Ovary (tissue), 7 donors: ENCODE measurements at regions not wholly inside any gene's neighbourhood (a gene's known extent, or its start where the extent isn't known, plus 50 kb on each side); places are given as distances from the start of the nearest gene placed in this dataset.

Experiments
- DNase-seq, 5 donors: peaks; one replicate each; pipeline ENCODE4 v3.0.0-alpha.2; 2019 to 2020
- H3K27ac ChIP-seq, 2 donors: fragments of 200-600 bp; one replicate each; pipeline versions ENCODE4 v1.5.1 to v1.8.0; 2019 to 2022
- H3K27me3 ChIP-seq: fragments of 200-600 bp; one replicate; pipeline ENCODE4 v1.8.0; 2022
- H3K36me3 ChIP-seq: fragments of 200-600 bp; sonication (generic); one replicate; pipeline ENCODE4 v1.5.1; 2019
- H3K4me1 ChIP-seq: one replicate; pipeline ENCODE4 v1.8.1; 2013; ENCODE audit warnings: mild to moderate bottlenecking, moderate library complexity; ENCODE audit not compliant: insufficient read depth
- H3K4me3 ChIP-seq: fragments of 200-600 bp; sonication (generic); one replicate; pipeline ENCODE4 v1.5.1; 2017
- H3K9me3 ChIP-seq, 2 donors: fragments of 200-600 bp in 1 of 2; sonication (generic) in 1 of 2; one replicate each; pipeline versions ENCODE4 v1.5.1 to v1.8.1; 2013 to 2019; ENCODE audit warnings: mild to moderate bottlenecking in 1 of 2, moderate library complexity in 1 of 2
- EP300 ChIP-seq: sonication (generic); formaldehyde crosslinking; IDR thresholded peaks from one replicate; pipeline ENCODE4 v1.6.1; 2017; ENCODE audit warnings: antibody characterized with exemption
- POLR2A ChIP-seq: fragments of 450-650 bp; IDR thresholded peaks from one replicate; pipeline ENCODE4 v1.6.1; 2017; ENCODE audit warnings: antibody characterized with exemption, mild to moderate bottlenecking, moderate library complexity
- WGBS, 3 donors: extraction: QIAGEN DNeasy Blood & Tissue Kit in 1 of 3; methylation state at CpG; one replicate each; pipeline versions ENCODE4 v1.1.5 to v1.1.7; 2013 to 2017; 5-methylcytosine and 5-hydroxymethylcytosine counted together
- intact Hi-C, 4 donors: fragments of 100-400 bp; cut with DNase I; formaldehyde crosslinking; loops; one replicate each; pipeline versions ENCODE4 v1.11.0 to v1.15.1; 2022 to 2023
- TF ChIP-seq, protein P1 (sequence below), 3 donors: fragments of 450-650 bp in 2 of 3; fragments of 200-600 bp in 1 of 3; IDR thresholded peaks; one replicate each; pipeline versions ENCODE4 v1.5.1 to v1.8.0; 2016 to 2022; ENCODE audit warnings: antibody characterized with exemption in 3 of 3, mild to moderate bottlenecking in 1 of 3
- donor health status: DM: no; HTN: no; CAD: no; lungs with moderate emphysema.
- donor health status: DM: no; HTN: no; CAD: no.
- donor health status: Bipolar disorder and iron deficiency.
- donor health status: DM: no; HTN: no; CAD: no.
- donor health status: DM: yes; HTN: yes; CAD: no.

DNA sequence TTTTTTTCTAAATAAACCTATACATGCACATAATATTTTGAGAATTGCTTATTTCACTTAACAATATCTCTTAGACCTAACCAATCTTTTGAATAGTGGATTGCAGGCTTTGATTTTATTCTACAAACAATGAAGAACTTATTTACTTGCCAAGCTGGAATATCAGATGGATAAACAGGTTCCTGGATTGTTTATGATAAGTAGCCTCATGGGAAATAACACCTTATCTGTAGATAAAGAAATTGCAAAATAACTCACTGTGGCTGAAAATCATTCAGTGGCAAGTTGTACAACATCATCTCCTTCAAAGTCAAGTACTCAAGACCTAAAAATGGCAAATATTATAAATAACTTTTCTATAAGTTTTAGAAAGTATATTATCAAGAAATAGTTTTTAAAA lies 335.4 kb upstream of the ATP2B1 start:
- Histone ChIP-seq H3K4me1 (no peaks in the 10 kb centered on the region), H3K27me3 (no peaks in the 10 kb centered on the region), H3K9me3 (no peaks in the 10 kb centered on the region), H3K4me3 (no peak overlapping the region), H3K36me3 (no peaks in the 10 kb centered on the region), H3K27ac (no peak overlapping the region)
- TF ChIP-seq POLR2A = no peak
- TF ChIP-seq, protein P1, sequence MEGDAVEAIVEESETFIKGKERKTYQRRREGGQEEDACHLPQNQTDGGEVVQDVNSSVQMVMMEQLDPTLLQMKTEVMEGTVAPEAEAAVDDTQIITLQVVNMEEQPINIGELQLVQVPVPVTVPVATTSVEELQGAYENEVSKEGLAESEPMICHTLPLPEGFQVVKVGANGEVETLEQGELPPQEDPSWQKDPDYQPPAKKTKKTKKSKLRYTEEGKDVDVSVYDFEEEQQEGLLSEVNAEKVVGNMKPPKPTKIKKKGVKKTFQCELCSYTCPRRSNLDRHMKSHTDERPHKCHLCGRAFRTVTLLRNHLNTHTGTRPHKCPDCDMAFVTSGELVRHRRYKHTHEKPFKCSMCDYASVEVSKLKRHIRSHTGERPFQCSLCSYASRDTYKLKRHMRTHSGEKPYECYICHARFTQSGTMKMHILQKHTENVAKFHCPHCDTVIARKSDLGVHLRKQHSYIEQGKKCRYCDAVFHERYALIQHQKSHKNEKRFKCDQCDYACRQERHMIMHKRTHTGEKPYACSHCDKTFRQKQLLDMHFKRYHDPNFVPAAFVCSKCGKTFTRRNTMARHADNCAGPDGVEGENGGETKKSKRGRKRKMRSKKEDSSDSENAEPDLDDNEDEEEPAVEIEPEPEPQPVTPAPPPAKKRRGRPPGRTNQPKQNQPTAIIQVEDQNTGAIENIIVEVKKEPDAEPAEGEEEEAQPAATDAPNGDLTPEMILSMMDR (IDR thresholded peaks at IDR 0.05) = no peak
- no peak for TF ChIP-seq EP300
- intact Hi-C loops = no loop called here
- no peak for DNase-seq

DNA sequence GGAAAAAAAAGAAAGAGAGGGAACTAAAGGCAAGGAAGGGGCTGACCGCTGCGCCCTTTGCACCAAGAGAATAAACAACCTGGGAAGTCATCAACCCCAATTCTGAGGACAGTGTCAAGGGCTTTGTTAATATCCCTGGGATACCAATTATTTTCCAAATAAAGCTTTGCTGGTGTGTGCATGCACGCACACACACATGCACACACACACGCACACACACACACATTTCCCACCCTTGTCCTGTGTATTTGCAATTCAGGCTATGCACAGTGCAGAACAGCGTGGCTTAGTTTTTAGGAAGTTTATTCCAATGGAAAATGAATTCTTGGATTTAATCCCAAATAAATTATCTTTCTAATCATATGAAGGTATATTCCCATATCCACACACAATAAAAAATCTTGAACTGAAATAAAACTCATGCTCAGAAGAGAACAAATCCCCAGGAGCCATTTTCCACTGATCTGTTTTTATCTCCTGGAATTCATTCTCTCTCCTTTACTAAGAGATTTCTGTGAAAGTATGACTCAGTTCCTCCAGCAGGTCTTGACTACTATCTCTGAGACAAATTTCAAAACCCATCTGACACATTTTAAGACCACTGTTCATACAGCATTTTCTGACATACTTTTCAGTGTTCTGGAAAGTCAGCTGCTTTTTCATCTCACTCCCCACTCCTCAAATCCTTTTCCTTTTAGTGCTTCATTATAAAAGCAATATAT lies 334.4 kb upstream of the ATP2B1 start:
- H3K4me3 ChIP-seq = no peak overlapping the region
- no peak for DNase-seq
- H3K4me1 ChIP-seq = no peaks in the 10 kb centered on the region
- no peak for TF ChIP-seq POLR2A
- no peak for TF ChIP-seq EP300
- TF ChIP-seq, protein P1 (IDR thresholded peaks at IDR 0.05) = no peak
- H3K36me3 ChIP-seq = no peaks in the 10 kb centered on the region
- intact Hi-C loops = no loop called here
- no peak overlapping the region for H3K27ac ChIP-seq
- H3K27me3 ChIP-seq = no peaks in the 10 kb centered on the region
- H3K9me3 ChIP-seq = no peaks in the 10 kb centered on the region
- 93 to 96% (median 95%) methylated on average over 5 of the region's 5 CpGs for WGBS, 3 donors

DNA sequence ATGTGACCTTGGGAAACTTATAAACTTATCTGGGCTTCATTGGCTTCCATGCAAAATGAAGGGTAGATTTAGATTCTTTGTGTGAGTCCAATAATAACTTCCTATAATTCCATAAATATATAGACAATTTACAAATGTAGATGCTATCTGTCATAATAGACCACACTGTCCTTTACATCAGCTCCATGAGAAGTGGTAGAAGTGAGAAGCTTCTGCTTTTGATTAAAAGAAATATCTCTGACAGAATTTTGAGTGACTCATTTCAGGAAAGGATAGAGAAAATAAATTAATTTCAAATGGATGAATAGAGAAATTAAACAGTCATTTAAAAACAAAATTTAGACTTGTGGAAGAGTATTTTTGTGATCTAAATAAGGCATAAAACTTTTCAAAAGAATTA lies 329.7 kb upstream of the ATP2B1 start:
- Histone ChIP-seq H3K27me3 (no peaks in the 10 kb centered on the region), H3K27ac (no peak overlapping the region), H3K4me3 (no peak overlapping the region), H3K4me1 (no peaks in the 10 kb centered on the region), H3K36me3 (no peaks in the 10 kb centered on the region), H3K9me3 (no peaks in the 10 kb centered on the region)
- TF ChIP-seq POLR2A (no peak), EP300 (no peak)
- TF ChIP-seq, protein P1 (IDR thresholded peaks at IDR 0.05) = no peak
- intact Hi-C loops = no loop called here
- no peak for DNase-seq

DNA sequence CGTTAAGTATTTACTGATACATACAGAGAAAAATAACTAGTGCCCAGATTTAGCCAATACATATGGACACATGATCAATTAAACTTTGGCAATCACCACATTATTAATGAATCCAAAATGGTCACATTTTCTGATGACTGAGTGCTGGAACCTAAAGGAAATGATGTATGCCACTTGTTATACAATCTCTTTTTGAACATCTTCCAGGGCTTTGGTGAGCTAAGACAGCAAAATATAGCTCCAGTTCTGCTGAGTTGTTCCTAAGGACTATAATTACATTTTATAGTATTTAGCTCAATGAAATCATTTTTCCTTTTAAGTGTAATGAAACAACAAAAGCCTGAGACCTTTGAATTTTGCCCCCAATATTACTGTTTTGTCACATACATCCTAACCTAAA lies 329.1 kb upstream of the ATP2B1 start:
- TF ChIP-seq, protein P1 (IDR thresholded peaks at IDR 0.05) = no peak
- TF ChIP-seq POLR2A (no peak), EP300 (no peak)

More for the DNA sequence above, 329.1 kb upstream of the ATP2B1 start:
- Histone ChIP-seq H3K9me3 (no peaks in the 10 kb centered on the region), H3K4me3 (no peak overlapping the region), H3K27ac (no peak overlapping the region), H3K36me3 (no peaks in the 10 kb centered on the region), H3K4me1 (no peaks in the 10 kb centered on the region), H3K27me3 (no peaks in the 10 kb centered on the region)
- WGBS, 3 donors = 18 to 27% (median 20%) methylated on average over 1 of the region's 1 CpG
- intact Hi-C loops = no loop called here
- no peak for DNase-seq
